Endothelial cell (in vitro differentiated cells): ENCODE measurements at regions not wholly inside any gene's neighbourhood (a gene's known extent, or its start where the extent isn't known, plus 50 kb on each side); places are given as distances from the start of the nearest gene placed in this dataset.

Source experiments
- DNase-seq: peaks from one replicate; pipeline ENCODE4 v3.0.0; 2021; ENCODE audit warnings: low spot score
- H3K27ac Mint-ChIP-seq: one replicate; pipeline ENCODE4 v1.8.0; 2021; ENCODE audit warnings: mixed read lengths, inconsistent platforms; ENCODE audit not compliant: unreplicated experiment
- H3K27me3 Mint-ChIP-seq: one replicate; pipeline ENCODE4 v1.8.0; 2021; ENCODE audit warnings: mild to moderate bottlenecking, moderate library complexity, mixed read lengths, inconsistent platforms; ENCODE audit not compliant: unreplicated experiment
- H3K36me3 Mint-ChIP-seq: one replicate; pipeline ENCODE4 v1.8.0; 2021; ENCODE audit warnings: mild to moderate bottlenecking, low read depth, mixed read lengths, inconsistent platforms; ENCODE audit not compliant: unreplicated experiment
- H3K4me1 Mint-ChIP-seq: one replicate; pipeline ENCODE4 v1.8.0; 2021; ENCODE audit warnings: mild to moderate bottlenecking, mixed read lengths, inconsistent platforms; ENCODE audit not compliant: unreplicated experiment
- H3K4me3 Mint-ChIP-seq: one replicate; pipeline ENCODE4 v1.8.0; 2021; ENCODE audit warnings: mild to moderate bottlenecking, mixed read lengths, inconsistent platforms; ENCODE audit not compliant: unreplicated experiment
- H3K9me3 Mint-ChIP-seq: one replicate; pipeline ENCODE4 v1.8.0; 2021; ENCODE audit warnings: mixed read lengths, inconsistent platforms; ENCODE audit not compliant: unreplicated experiment
- CTCF ChIP-seq: fragments of 200-600 bp; sonication (generic); IDR thresholded peaks from one replicate; pipeline ENCODE4 v1.5.0; 2021; ENCODE audit warnings: antibody characterized with exemption; ENCODE audit not compliant: unreplicated experiment

- no peak for TF ChIP-seq CTCF
- Mint-ChIP-seq H3K4me1 (no peaks in the 10 kb centered on the region), H3K27me3 (no peaks in the 10 kb centered on the region), H3K27ac (no peak overlapping the region), H3K9me3 (no peaks in the 10 kb centered on the region), H3K36me3 (no peaks in the 10 kb centered on the region), H3K4me3 (no peak overlapping the region)
- no peak for DNase-seq
Measured at GRCh38 chr21:24899138-24899537, 708.1 kb downstream of the MRPL39 start.

GRCh38 chr21:24897883-24898282 lies 709.4 kb downstream of the MRPL39 start:
- no peaks in the 10 kb centered on the region for H3K27me3 Mint-ChIP-seq
- no peak for TF ChIP-seq CTCF
- no peak overlapping the region for H3K4me3 Mint-ChIP-seq
- no peaks in the 10 kb centered on the region for H3K36me3 Mint-ChIP-seq
- no peaks in the 10 kb centered on the region for H3K4me1 Mint-ChIP-seq
- H3K9me3 Mint-ChIP-seq: no peaks in the 10 kb centered on the region
- H3K27ac Mint-ChIP-seq: no peak overlapping the region
- DNase-seq: no peak

GRCh38 chr21:24896735-24897124 lies 710.6 kb downstream of the MRPL39 start:
- no peaks in the 10 kb centered on the region for H3K36me3 Mint-ChIP-seq
- no peak for DNase-seq

GRCh38 chr21:24895885-24896734 lies 711.2 kb downstream of the MRPL39 start:
- Mint-ChIP-seq H3K27ac (no peak overlapping the region), H3K9me3 (no peaks in the 10 kb centered on the region), H3K4me3 (no peak overlapping the region), H3K27me3 (no peaks in the 10 kb centered on the region), H3K4me1 (no peaks in the 10 kb centered on the region), H3K36me3 (no peaks in the 10 kb centered on the region)
- no peak for TF ChIP-seq CTCF
- peak; percentile 15 for DNase-seq

More at GRCh38 chr21:24896735-24897124, 710.6 kb downstream of the MRPL39 start:
- H3K27me3 Mint-ChIP-seq: no peaks in the 10 kb centered on the region
- H3K4me3 Mint-ChIP-seq: no peak overlapping the region
- no peaks in the 10 kb centered on the region for H3K9me3 Mint-ChIP-seq
- H3K27ac Mint-ChIP-seq: no peak overlapping the region
- TF ChIP-seq CTCF: no peak
- no peaks in the 10 kb centered on the region for H3K4me1 Mint-ChIP-seq

GRCh38 chr21:24894324-24894723 lies 713.0 kb downstream of the MRPL39 start:
- no peaks in the 10 kb centered on the region for H3K4me1 Mint-ChIP-seq
- H3K27me3 Mint-ChIP-seq: no peaks in the 10 kb centered on the region
- H3K27ac Mint-ChIP-seq: no peak overlapping the region
- DNase-seq: no peak
- no peak overlapping the region for H3K4me3 Mint-ChIP-seq
- no peak for TF ChIP-seq CTCF
- H3K9me3 Mint-ChIP-seq: no peaks in the 10 kb centered on the region
- no peaks in the 10 kb centered on the region for H3K36me3 Mint-ChIP-seq
